CD4-positive, alpha-beta T cell (primary cell): ENCODE measurements at regions not wholly inside any gene's neighbourhood (a gene's known extent, or its start where the extent isn't known, plus 50 kb on each side); places are given as distances from the start of the nearest gene placed in this dataset.

Experiments
- ATAC-seq: fragments of 200-7000 bp; cut with Tn5 transposase; one replicate; pipeline ENCODE4 v1.10.0; 2022; ENCODE audit warnings: mild to moderate bottlenecking; ENCODE audit not compliant: poor library complexity
- CTCF ChIA-PET: fragments of 350-600 bp; sonication (Branson Sonifier 250); formaldehyde crosslinking; loops from one replicate; lab custom pipeline; 2021; ENCODE audit warnings: antibody characterized with exemption, inconsistent platforms; lab: Charles Lee
- POLR2A ChIA-PET: fragments of 350-600 bp; sonication (Branson Sonifier 250); formaldehyde crosslinking; loops from one replicate; lab custom pipeline; 2021; ENCODE audit warnings: antibody characterized with exemption, inconsistent platforms; lab: Charles Lee
- DNase-seq, 14 experiments: peaks; one replicate each; pipeline ENCODE4 v3.0.0-alpha.2; 2013 to 2020; ENCODE audit warnings: mixed read lengths in 2 of 14
- H3K27ac ChIP-seq, 2 donors: one replicate each; pipeline versions ENCODE4 v1.5.1 to v1.7.0; 2013; ENCODE audit warnings: low read length in 2 of 2, low read depth in 1 of 2, mild to moderate bottlenecking in 1 of 2
- H3K27me3 ChIP-seq, 2 experiments: 1 replicate in 1 of 2; 2 replicates in 1 of 2; pipeline versions ENCODE4 v1.6.1 to v1.7.0; 2013; ENCODE audit warnings: low read length in 2 of 2, control low read depth in 1 of 2, mild to moderate bottlenecking in 1 of 2, moderate library complexity in 1 of 2; ENCODE audit not compliant: insufficient read depth in 2 of 2, control insufficient read depth in 1 of 2
- H3K36me3 ChIP-seq: one replicate; pipeline ENCODE4 v1.6.1; 2013; ENCODE audit warnings: low read length, control low read depth; ENCODE audit not compliant: insufficient read depth
- H3K4me1 ChIP-seq: one replicate; pipeline ENCODE4 v1.6.1; 2013; ENCODE audit warnings: low read length, control low read depth; ENCODE audit not compliant: insufficient read depth
- H3K4me3 ChIP-seq: one replicate; pipeline ENCODE4 v1.5.1; 2013; ENCODE audit warnings: mild to moderate bottlenecking, low read length, moderate library complexity
- H3K9me3 ChIP-seq, 2 experiments: 1 replicate in 1 of 2; 2 replicates in 1 of 2; pipeline versions ENCODE4 v1.6.1 to v1.7.0; 2013; ENCODE audit warnings: low read length in 2 of 2, mild to moderate bottlenecking in 2 of 2, control low read depth in 1 of 2, moderate library complexity in 1 of 2; ENCODE audit not compliant: control insufficient read depth in 1 of 2, insufficient read depth in 1 of 2
- H3K27ac Mint-ChIP-seq: one replicate; pipeline ENCODE4 v1.8.0; 2020; ENCODE audit warnings: mixed read lengths
- H3K27me3 Mint-ChIP-seq: one replicate; pipeline ENCODE4 v1.8.0; 2021; ENCODE audit warnings: mixed read lengths
- H3K36me3 Mint-ChIP-seq: one replicate; pipeline ENCODE4 v1.8.0; 2021; ENCODE audit warnings: low read depth, mixed read lengths
- H3K4me1 Mint-ChIP-seq: one replicate; pipeline ENCODE4 v1.8.0; 2021; ENCODE audit warnings: low read depth, mixed read lengths
- H3K4me3 Mint-ChIP-seq: one replicate; pipeline ENCODE4 v1.8.0; 2020; ENCODE audit warnings: mild to moderate bottlenecking, mixed read lengths
- H3K9me3 Mint-ChIP-seq: one replicate; pipeline ENCODE4 v1.8.0; 2020; ENCODE audit warnings: mixed read lengths
- CTCF ChIP-seq: fragments of 200-600 bp; IDR thresholded peaks from one replicate; pipeline ENCODE4 v1.8.0; 2022; ENCODE audit warnings: antibody characterized with exemption, mild to moderate bottlenecking
- intact Hi-C, 2 experiments: fragments of 100-400 bp; cut with DNase I in 1 of 2; cut with micrococcal nuclease in 1 of 2; formaldehyde crosslinking; loops; one replicate each; pipeline versions ENCODE4 v1.15.1 to v1.9.0; 2023 to 2025; cut with DNase I, micrococcal nuclease

GRCh38 chr16:86070484-86070883 is 171.5 kb downstream of the IRF8 start:
- Histone ChIP-seq H3K9me3 (no peaks in the 10 kb centered on the region), H3K27me3 (peaks cover 7 to 15% of the 10 kb centered on the region in 2 experiments), H3K4me1 (no peaks in the 10 kb centered on the region), H3K36me3 (no peaks in the 10 kb centered on the region), H3K4me3 (no peak overlapping the region), H3K27ac (no peak overlapping the region)
- DNase-seq: no peak
- no peak for TF ChIP-seq CTCF
- ChIA-PET CTCF (no interaction called here), POLR2A (no interaction called here)
- Mint-ChIP-seq H3K4me3 (no peak overlapping the region), H3K4me1 (no peaks in the 10 kb centered on the region), H3K27me3 (peaks cover 44% of the 10 kb centered on the region), H3K27ac (no peak overlapping the region), H3K9me3 (no peaks in the 10 kb centered on the region), H3K36me3 (no peaks in the 10 kb centered on the region)
- intact Hi-C loops: no loop called here
- ATAC-seq: no peak

DNA sequence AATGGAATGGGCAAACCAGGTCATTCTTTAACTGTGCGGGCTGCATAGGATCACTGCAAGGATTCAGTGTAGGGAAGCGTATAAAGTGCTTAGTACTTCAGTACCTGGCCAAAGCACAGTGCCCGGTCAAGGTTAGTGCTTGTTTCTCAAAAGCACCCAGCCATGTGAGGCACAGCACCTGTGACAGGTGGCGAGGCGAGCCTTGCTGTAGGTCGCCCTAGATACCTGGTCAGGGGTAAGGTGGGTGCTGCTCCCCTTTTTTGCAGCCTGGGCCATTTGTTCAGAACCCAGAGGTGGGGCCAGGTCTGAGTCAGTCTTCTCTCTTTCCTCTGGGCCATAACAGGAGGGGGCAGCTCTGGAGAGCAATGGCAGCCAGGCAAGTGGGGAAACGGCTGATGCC is 172.0 kb downstream of the IRF8 start:
- POLR2A ChIA-PET: no interaction called here
- no peaks in the 10 kb centered on the region for H3K36me3 ChIP-seq
- no peaks in the 10 kb centered on the region for H3K9me3 ChIP-seq
- intact Hi-C loops: no loop called here
- Mint-ChIP-seq H3K27me3 (peaks cover 44% of the 10 kb centered on the region), H3K4me1 (no peaks in the 10 kb centered on the region), H3K36me3 (no peaks in the 10 kb centered on the region), H3K27ac (no peak overlapping the region), H3K9me3 (no peaks in the 10 kb centered on the region), H3K4me3 (no peak overlapping the region)
- DNase-seq (no peak), ATAC-seq (no peak)
- H3K4me1 ChIP-seq: no peaks in the 10 kb centered on the region
- TF ChIP-seq CTCF: no peak
- CTCF ChIA-PET: no interaction called here
- H3K4me3 ChIP-seq: no peak overlapping the region
- peaks cover 7 to 15% of the 10 kb centered on the region in 2 experiments for H3K27me3 ChIP-seq
- H3K27ac ChIP-seq: no peak overlapping the region

DNA sequence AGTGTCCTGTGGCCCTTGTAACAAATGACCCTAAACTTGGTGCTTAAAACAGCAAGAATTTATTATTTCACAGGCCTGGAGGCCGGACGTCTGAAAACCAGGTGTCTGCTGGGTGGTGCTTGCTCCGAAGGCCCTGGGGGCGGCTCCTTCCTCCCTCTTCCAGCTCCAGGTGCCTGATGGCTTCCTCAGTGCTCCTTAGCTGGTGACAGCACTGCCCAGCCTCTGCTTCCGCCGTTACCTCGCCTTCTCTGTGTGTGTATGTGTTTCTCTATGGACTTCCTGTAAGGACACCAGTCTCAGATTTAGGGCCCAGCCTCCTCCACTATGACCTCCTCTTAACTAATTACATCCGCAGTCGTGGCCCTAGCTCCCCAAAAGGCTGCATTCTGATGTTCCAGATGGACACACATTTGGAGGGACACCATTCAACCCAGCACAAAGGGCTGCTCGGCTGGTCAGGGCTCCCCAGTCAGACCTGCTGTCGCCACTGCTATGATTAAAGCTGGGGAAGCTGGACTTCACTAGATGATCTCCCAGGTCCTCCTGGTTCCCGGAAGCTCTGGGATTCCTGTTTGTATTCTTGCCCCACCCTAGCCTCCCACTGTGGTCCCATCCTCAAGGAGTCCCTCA is 172.8 kb downstream of the IRF8 start:
- Histone ChIP-seq H3K27me3 (peaks cover 7 to 15% of the 10 kb centered on the region in 2 experiments), H3K4me1 (no peaks in the 10 kb centered on the region), H3K4me3 (no peak overlapping the region), H3K9me3 (no peaks in the 10 kb centered on the region), H3K27ac (no peak overlapping the region), H3K36me3 (no peaks in the 10 kb centered on the region)
- ATAC-seq: no peak
- H3K4me1 Mint-ChIP-seq: no peaks in the 10 kb centered on the region
- H3K27me3 Mint-ChIP-seq: peaks cover 44% of the 10 kb centered on the region
- no peaks in the 10 kb centered on the region for H3K9me3 Mint-ChIP-seq
- no peaks in the 10 kb centered on the region for H3K36me3 Mint-ChIP-seq
- DNase-seq: no peak
- no peak overlapping the region for H3K4me3 Mint-ChIP-seq
- POLR2A ChIA-PET: no interaction called here
- intact Hi-C loops: no loop called here
- TF ChIP-seq CTCF: no peak
- CTCF ChIA-PET: no interaction called here
- H3K27ac Mint-ChIP-seq: no peak overlapping the region
